ENCODE measurements at regions not wholly inside any gene's neighbourhood (a gene's known extent, or its start where the extent isn't known, plus 50 kb on each side); places are given as distances from the start of the nearest gene placed in this dataset.
"Not testable (repeated sequence)": the region's sequence is repeated elsewhere in the genome, so short reads cannot be mapped to it uniquely, and the experiment has no call there.

GRCh38 chr10:121351540-121351939, 246.7 kb downstream of the FGFR2 start:
- DNase-seq, result no peak

DNA sequence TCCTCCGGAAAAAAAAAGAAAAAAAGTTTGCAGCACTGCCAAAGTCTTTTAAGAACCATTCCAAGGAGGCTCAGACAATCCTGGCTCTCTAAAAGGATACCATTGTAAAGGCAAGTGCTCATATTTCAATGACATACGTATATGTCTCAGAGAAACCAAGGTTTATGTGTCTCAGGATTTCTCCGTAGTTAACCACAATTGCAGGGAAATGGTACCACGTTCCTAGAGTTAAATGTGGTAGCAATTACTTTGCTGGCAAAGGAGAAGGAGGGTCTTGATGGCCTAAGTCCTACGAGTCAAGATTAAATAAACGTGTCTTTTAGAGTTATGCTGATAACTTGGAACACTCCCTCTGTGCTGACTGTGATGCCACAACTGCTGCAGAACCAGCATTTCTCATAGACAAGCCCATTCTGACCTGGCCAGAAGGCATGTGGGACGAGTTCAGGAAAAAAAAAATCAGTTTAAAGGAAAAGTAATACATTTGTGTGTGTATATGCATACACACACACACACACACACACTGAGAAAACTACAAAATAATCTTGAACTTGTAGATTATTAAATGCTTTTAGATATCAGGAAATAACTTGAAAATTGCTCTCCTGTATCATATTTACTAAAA, 245.9 kb downstream of the FGFR2 start:
- no peak for DNase-seq

DNA sequence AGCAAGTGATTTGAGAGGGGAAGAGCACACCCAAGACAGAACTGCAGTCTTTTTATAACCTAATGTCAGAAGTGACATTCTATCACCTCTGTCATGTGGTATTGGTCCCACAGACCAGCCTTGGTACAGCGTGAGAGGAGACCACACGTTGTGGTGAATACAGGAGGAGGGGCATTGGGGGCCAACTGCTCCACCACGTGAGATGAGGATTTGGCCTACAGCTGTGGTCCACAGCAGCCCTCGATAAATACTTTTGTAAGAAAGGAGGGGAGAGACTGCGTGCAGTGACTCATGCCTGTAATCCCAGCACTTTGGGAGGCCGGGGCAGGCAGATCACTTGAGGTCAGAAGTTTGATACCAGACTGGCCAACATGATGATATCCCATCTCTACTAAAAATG, 243.1 kb downstream of the FGFR2 start:
- no peak for DNase-seq

- DNase-seq, result no peak
These were observed 242.1 kb downstream of the FGFR2 start for GRCh38 chr10:121356183-121356582.

DNA sequence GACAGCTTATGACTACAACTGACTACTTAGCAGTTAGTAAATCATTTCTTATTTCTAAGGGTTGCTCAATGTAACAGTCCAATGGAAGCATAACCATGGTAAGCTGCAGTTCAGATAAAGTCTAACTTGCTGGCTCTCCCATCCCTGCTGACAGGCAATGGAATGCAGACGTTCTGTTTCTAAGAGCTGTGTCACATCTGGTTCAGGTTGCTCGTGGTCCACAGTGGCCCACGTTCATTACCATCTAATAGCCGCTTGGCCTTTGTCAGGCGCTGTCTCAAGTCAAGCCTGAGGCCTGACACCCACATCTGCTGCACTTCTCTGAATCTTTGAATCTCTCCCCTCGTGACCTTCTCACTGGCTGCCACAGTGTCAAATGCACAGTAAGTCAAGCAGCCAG, 240.8 kb downstream of the FGFR2 start:
- no peak for DNase-seq

- DNase-seq, result no peak
These were observed 236.2 kb downstream of the FGFR2 start for GRCh38 chr10:121362026-121362425.

- DNase-seq, result no peak
These were observed 232.7 kb downstream of the FGFR2 start for GRCh38 chr10:121365566-121365965.

GRCh38 chr10:121368347-121369025, 229.8 kb downstream of the FGFR2 start:
- DNase-seq, result no peak

DNA sequence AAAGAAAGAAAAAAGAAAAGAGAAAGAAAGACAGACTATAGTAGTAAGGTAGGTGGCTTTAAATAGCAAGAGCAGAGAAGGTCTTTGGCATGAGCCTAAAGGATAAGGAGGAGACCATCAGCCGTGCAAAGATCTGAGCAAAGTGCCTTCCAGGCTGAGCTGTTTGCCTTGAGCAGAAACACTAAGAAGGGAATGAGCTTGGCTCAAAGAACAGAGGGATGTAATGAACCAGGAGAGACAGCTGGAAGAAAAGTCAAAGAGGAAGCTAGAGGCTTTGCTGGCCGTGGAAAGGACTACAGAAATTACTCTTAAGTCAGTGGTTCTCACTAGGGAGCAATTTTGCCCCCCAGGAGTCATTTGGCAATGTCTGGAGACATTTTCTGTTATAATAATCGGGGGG, 228.6 kb downstream of the FGFR2 start:
- no peak for DNase-seq

DNA sequence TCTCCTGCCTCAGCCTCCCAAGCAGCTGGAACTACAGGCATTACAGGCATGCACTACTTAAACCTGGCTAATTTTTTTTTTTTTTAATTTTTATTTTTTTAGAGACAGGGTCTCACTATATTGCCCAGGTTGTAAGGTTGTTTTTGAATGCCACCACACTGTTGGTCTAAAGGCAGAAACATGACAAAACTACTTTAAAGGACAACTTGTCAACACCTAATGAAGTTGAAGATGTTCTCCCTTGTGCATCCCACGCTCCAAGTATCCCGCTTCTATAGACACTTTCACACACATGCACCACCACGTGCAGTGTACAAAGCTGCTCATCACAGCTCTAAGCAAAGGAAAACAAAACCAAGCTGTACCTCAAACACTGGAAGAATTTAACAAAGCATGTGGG, 226.4 kb downstream of the FGFR2 start:
- DNase-seq, result no peak

DNA sequence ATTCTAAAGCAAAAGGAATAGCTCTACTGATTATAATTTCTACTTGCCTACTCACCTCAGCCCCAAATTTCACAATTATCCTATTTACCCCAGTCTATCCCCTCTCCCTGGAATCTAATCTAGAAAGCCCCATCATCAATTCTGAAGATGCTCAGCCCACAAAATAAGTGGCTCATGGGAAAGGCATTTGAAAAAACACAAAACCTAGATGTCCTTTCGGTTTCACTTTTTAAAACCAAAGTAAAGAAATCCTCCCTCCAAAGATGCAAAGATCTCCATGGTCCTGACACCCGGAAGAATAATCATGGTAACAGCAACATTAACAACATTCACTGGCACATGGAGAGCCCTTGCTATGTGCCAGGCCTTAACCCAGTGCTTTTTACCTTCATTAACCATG, 224.8 kb downstream of the FGFR2 start:
- no peak for DNase-seq

GRCh38 chr10:121374121-121374520, 224.1 kb downstream of the FGFR2 start:
- no peak for DNase-seq

DNA sequence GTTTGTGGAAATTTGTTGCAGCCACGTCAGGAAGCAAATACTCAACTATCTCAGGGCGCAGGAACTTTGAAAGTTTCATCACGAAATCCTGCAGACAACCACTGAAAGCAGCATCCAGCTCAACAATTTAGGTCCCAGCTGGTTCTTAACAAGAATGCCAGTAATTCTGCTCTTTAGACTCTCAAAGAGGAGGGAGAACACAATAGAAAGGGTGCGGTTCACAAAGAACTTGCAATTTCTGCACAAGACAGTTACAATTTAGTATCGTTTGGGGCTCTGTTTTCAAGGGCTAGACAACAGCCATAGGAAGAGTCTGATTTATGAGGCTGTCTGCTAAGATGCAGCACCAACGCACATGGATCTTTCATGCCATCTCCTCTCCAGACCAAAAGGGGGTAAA, 223.1 kb downstream of the FGFR2 start:
- no peak for DNase-seq

- DNase-seq, result no peak
These were observed 219.9 kb downstream of the FGFR2 start for GRCh38 chr10:121378251-121378801.

DNA sequence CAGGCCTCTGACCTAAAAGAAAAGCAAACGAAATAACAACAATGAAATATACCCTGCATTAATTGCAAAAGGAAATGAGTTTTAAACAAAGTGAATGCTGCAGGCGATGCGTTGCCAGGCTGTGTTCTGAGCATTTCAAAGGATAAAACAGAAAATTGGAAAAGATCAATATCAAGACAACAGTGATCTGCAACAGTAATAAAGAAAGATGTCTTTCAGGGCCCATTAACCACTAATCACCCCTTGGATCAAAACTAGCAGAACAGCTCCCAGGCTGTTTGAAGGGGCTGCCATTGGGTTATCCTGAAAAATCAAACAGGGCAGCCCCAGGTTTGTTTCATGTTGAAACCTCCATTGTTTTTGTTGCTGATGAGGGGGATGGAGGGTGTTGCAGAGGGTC, 219.2 kb downstream of the FGFR2 start:
- no peak for DNase-seq

GRCh38 chr10:121380211-121380610, 218.0 kb downstream of the FGFR2 start:
- no peak for DNase-seq

DNA sequence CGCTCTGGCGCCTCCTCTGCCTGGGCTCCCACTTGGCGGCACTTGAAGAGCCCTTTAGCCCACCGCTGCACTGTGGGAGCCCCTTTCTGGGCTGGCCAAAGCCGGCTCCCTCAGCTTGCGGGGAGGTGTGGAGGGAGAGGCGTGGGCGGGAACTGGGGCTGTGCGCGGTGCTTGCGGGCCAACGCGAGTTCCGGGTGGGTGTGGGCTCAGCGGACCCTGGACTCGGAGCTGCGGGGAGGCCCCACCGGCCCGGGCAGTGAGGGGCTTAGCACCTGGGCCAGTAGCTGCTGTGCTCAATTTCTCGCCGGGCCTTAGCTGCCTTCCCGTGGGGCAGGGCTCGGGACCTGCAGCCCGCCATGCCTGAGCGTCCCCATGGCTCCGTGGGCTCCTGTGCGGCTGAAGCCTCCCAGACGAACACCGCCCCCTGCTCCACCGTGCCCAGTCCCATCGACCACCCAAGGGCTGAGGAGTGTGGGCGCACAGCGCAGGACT, 216.2 kb downstream of the FGFR2 start:
- DNase-seq, result not testable (repeated sequence)

DNA sequence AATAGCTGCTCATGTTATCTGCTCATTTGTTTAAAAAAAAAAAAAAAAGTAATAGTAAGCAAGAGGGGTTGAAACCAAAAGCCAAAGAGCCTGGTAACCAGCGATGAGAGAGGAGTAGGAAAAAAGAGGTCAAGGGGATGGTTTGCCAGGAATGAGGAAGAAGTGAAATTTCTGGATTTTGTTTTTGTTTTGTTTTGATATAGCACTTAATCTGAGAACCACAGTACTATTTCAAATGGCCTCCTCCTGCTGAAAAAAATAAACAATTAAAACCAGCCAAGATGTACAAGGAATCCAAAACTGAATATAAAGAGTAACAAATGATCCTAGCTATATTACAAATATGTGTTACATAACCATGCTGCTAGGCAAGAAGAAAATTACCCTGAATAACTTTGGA, 213.1 kb downstream of the FGFR2 start:
- DNase-seq, result no peak

GRCh38 chr10:121392657-121393056, 205.6 kb downstream of the FGFR2 start:
- DNase-seq, result no peak

- DNase-seq, result no peak
These were observed 204.7 kb downstream of the FGFR2 start for GRCh38 chr10:121393522-121393921.

DNA sequence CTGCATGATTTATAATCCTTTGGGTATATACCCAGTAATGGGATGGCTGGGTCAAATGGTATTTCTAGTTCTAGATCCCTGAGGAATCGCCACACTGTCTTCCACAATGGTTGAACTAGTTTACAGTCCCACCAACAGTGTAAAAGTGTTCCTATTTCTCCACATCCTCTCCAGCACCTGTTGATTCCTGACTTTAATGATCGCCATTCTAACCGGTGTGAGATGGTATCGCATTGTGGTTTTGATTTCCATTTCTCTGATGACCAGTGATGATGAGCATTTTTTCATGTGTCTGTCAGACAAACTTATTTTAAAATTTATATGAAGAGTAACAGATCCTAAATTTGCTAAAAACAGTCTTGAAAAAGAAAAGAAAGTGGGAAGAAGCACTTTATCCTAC, 197.7 kb downstream of the FGFR2 start:
- DNase-seq, result not testable (repeated sequence)

- no peak for DNase-seq
These were observed 194.7 kb downstream of the FGFR2 start for GRCh38 chr10:121403527-121403926.

GRCh38 chr10:121404611-121405010, 193.6 kb downstream of the FGFR2 start:
- DNase-seq, result no peak

- no peak for DNase-seq
These were observed 193.1 kb downstream of the FGFR2 start for GRCh38 chr10:121405096-121405495.

GRCh38 chr10:121405549-121405948, 192.7 kb downstream of the FGFR2 start:
- DNase-seq, result no peak

Data from NCI-H345 (cell line).